ELF-1 (cell line): ENCODE measurements at regions not wholly inside any gene's neighbourhood (a gene's known extent, or its start where the extent isn't known, plus 50 kb on each side); places are given as distances from the start of the nearest gene placed in this dataset.

Experiments used
- DNase-seq: peaks from one replicate; pipeline ENCODE4 v3.0.0-alpha.2; 2016; ENCODE audit warnings: low read depth, low spot score

- DNase-seq = no peak
Measured at GRCh38 chr1:23615423-23615822, 56.1 kb upstream of the ID3 start.

DNA sequence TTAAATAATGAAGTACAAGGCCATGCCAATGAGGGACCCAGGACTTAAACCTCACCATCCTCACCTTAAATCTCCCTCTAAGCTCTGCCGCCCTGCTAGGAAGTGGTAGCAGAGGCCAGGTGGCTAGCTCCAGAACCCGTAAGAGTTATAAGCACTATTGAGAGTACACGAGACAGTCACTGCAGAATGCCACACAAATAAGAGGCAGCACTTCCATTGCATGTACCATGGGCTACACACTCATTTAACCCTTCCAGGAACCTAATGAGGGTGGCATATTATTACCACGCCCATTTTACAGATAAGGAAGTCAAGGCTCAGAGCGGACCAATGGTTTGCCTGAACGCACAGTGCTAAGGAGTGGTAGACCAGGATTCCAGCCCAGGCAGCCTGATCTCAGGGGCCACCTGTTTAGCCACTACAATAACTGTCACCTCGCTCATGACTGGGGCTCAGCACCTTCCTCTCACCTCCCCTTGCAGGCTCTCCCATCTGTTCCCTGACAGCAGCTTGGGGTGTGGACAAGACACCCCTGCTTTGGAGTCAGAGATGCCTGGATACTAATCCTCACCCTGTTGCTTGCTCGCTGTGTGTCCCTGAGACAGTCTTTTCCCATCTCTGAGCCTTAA lies 54.8 kb upstream of the ID3 start:
- DNase-seq = no peak

DNA sequence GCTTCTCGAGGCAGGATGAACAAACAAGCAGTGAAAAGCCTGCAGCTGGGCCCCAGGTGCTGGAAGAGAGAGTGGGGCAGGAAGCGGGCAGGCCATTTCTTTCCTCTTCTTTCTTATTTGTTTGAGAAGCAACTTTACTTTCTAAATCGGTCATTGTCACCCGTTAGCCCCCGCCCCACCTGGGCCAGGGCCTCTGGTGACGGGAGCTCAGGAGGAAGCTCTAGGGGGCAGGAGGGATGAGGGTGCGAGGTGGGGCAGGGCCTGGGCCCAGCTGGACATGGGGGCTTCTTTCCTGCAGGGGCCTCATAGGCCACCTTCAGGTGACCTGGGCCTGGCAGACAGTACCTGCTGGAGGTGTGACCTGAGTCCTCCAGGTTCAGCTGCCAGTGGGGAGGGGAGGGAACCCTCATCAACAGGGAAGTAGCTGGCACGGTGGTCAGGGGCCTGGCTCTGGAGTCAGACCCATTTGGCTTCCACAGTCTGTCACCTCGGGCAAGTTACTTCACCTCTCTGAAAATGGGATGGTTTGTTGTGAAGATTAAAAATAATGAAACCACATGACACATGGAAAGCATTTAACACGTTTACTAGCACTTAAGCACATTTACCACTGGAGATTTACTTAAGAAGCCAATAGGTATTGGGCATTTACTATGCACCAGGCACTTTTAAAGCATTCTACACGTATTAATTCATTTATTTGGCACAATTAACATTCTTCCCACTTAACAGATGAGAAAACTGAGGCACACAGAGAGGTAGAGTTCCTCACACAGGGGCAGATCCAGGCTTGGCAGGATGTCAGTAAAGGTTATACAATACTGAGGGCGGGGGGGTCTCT lies 54.1 kb upstream of the ID3 start:
- DNase-seq = no peak

GRCh38 chr1:23611601-23612327 lies 52.5 kb upstream of the ID3 start:
- DNase-seq = no peak

GRCh38 chr1:23610677-23611076 lies 51.4 kb upstream of the ID3 start:
- no peak for DNase-seq

DNA sequence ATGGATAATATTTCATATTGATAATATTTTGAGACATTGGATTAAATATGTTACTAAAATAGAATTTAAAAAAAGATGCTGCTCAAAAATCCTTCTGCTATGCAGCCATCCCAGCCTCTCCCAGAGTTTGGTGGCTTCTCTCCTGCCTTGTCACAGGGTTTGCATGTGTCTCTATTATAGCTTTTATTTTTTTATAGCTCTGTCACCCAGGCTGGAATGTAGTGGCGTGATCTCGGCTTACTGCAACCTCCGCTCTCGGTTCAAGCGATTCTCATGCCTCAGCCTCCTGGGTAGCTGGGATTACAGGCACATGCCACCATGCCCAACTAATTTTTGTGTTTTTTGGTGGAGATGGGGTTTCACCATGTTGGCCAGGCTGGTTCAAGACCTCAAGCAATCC lies 50.7 kb upstream of the ID3 start:
- DNase-seq = no peak
